SU-DHL-6 (cell line): ENCODE measurements at regions not wholly inside any gene's neighbourhood (a gene's known extent, or its start where the extent isn't known, plus 50 kb on each side); places are given as distances from the start of the nearest gene placed in this dataset.

ENCODE experiments used
- CTCF ChIP-seq: fragments of 200-600 bp; sonication (generic); IDR thresholded peaks from one replicate; pipeline ENCODE4 v1.5.1; 2017; ENCODE audit warnings: antibody characterized with exemption, mild to moderate bottlenecking, low read length, moderate library complexity; ENCODE audit not compliant: insufficient read depth, poor library complexity, severe bottlenecking
- EZH2phosphoT487 ChIP-seq: fragments of 200-600 bp; sonication (generic), shearing (Covaris generic); conservative IDR thresholded peaks from 2 replicates; pipeline ENCODE4 v1.6.1; 2018; ENCODE audit warnings: mild to moderate bottlenecking, antibody characterized with exemption, low read length, moderate library complexity, mixed read lengths

GRCh38 chr18:51610481-51610880 lies 413.0 kb upstream of the MEX3C start:
- no peak for TF ChIP-seq CTCF
- TF ChIP-seq EZH2phosphoT487 = no peak
